HFF-Myc (cell line): ENCODE measurements at regions not wholly inside any gene's neighbourhood (a gene's known extent, or its start where the extent isn't known, plus 50 kb on each side); places are given as distances from the start of the nearest gene placed in this dataset.
"Not testable (repeated sequence)": the region's sequence is repeated elsewhere in the genome, so short reads cannot be mapped to it uniquely, and the experiment has no call there.

Source experiments
- DNase-seq: peaks from one replicate; pipeline ENCODE4 v3.0.0-alpha.2; 2011; ENCODE audit warnings: low read depth; ENCODE audit errors: extremely low read depth
- H3K4me3 ChIP-seq: replicated peaks from 2 replicates; pipeline ENCODE4 v1.5.1; 2011; ENCODE audit warnings: low read depth, mild to moderate bottlenecking, control low read depth, low read length
- CTCF ChIP-seq: IDR thresholded peaks from 2 replicates; pipeline ENCODE4 v1.5.1; 2012; ENCODE audit warnings: mild to moderate bottlenecking, low read depth, low read length, control low read depth; ENCODE audit errors: missing control alignments

GRCh38 chr2:8554296-8554806, 127.5 kb upstream of the ID2 start:
- no peak overlapping the region for H3K4me3 ChIP-seq
- TF ChIP-seq CTCF: no peak
- no peak for DNase-seq

GRCh38 chr2:8555543-8555942, 126.3 kb upstream of the ID2 start:
- H3K4me3 ChIP-seq: no peak overlapping the region
- no peak for TF ChIP-seq CTCF
- no peak for DNase-seq

- TF ChIP-seq CTCF: no peak
- DNase-seq: no peak
- no peak overlapping the region for H3K4me3 ChIP-seq
Observed at GRCh38 chr2:8558096-8558495, 123.8 kb upstream of the ID2 start.

- no peak for TF ChIP-seq CTCF
- no peak for DNase-seq
- H3K4me3 ChIP-seq: no peak overlapping the region
Observed at GRCh38 chr2:8558956-8559355, 122.9 kb upstream of the ID2 start.

- H3K4me3 ChIP-seq: no peak overlapping the region
- no peak for TF ChIP-seq CTCF
- DNase-seq: no peak
Observed at GRCh38 chr2:8559805-8560204, 122.1 kb upstream of the ID2 start.

- DNase-seq, H3K4me3 ChIP-seq: not testable (repeated sequence)
Observed at GRCh38 chr2:8561692-8562091, 120.2 kb upstream of the ID2 start.

- H3K4me3 ChIP-seq: no peak overlapping the region
- DNase-seq: no peak
- TF ChIP-seq CTCF: no peak
Observed at GRCh38 chr2:8563814-8564474, 117.9 kb upstream of the ID2 start.
